A673 (cell line): ENCODE measurements at regions not wholly inside any gene's neighbourhood (a gene's known extent, or its start where the extent isn't known, plus 50 kb on each side); places are given as distances from the start of the nearest gene placed in this dataset.

Experiments
- EZH2 ChIP-seq: fragments of 200-600 bp; sonication (generic); IDR thresholded peaks from 2 replicates; pipeline ENCODE4 v1.6.1; 2017; ENCODE audit warnings: borderline replicate concordance, low read depth, mild to moderate bottlenecking, mixed read lengths, antibody characterized with exemption, low read length; ENCODE audit not compliant: poor library complexity, severe bottlenecking
- TF ChIP-seq, protein P1 (sequence below): fragments of 300-800, 200-600 bp; sonication (generic); conservative IDR thresholded peaks from 2 replicates; pipeline ENCODE4 v1.5.1; 2017; ENCODE audit warnings: low read depth, mild to moderate bottlenecking, antibody characterized with exemption, low read length, moderate library complexity, mixed read lengths

DNA sequence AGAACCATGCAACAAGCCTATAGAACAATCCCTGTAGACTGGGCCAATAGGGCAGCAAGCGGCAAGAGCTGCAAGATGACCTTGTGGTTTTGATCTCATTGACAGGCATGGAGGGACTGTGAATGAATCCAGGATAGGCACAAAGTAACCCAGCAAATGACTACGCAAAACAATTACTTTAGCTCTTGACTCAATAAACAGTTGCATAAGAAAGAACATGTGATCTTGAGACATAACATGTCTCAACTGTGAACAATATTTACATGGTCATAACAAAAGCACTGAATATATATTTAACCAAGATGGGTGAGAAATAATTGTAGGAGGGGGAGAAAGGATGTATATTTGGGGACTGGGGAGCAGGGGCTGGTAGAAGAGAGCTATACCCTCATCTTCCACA, 313.7 kb upstream of the CDH5 start:
- TF ChIP-seq, protein P1, sequence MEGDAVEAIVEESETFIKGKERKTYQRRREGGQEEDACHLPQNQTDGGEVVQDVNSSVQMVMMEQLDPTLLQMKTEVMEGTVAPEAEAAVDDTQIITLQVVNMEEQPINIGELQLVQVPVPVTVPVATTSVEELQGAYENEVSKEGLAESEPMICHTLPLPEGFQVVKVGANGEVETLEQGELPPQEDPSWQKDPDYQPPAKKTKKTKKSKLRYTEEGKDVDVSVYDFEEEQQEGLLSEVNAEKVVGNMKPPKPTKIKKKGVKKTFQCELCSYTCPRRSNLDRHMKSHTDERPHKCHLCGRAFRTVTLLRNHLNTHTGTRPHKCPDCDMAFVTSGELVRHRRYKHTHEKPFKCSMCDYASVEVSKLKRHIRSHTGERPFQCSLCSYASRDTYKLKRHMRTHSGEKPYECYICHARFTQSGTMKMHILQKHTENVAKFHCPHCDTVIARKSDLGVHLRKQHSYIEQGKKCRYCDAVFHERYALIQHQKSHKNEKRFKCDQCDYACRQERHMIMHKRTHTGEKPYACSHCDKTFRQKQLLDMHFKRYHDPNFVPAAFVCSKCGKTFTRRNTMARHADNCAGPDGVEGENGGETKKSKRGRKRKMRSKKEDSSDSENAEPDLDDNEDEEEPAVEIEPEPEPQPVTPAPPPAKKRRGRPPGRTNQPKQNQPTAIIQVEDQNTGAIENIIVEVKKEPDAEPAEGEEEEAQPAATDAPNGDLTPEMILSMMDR = no peak
- TF ChIP-seq EZH2 = no peak
